ENCODE measurements at regions not wholly inside any gene's neighbourhood (a gene's known extent, or its start where the extent isn't known, plus 50 kb on each side); places are given as distances from the start of the nearest gene placed in this dataset.

GRCh38 chrX:40849906-40850823, 114.8 kb upstream of the MED14 start (continued):
- no peak for TF ChIP-seq MEF2B (IDR thresholded peaks at IDR 0.05; ENCODE audit: partially characterized antibody, poor library complexity, severe bottlenecking)

DNA sequence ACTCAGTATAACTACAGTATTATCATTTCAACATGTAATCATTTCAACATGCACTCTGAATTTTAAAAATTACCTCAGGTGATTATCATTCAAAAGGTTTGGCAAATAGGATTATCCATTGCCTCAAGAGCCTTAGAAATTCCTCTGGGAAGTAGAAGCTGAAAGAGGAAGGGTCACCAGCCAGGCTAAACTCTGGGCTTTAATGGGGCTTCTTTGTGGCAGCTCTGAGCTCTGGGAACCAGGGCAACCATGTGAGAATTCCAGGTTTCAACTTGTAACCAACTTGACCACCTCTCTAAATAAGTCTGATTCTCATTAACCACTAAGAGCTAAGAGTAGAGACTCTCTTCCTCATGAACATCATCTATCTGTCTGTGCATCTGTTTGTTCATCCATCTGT, 117.2 kb upstream of the MED14 start:
- Histone ChIP-seq H3K4me2 (ENCODE audit: control insufficient read depth, insufficient read depth) (no peak overlapping the region; the same call in 1 of the 2 replicates), H3K79me2 (ENCODE audit: control insufficient read depth, insufficient read depth, low read length) (no peaks in the 10 kb centered on the region), H3K9me3 (replicated peaks; ENCODE audit: control insufficient read depth, insufficient read depth, low read length) (peaks cover 1% of the 10 kb centered on the region; the same call in 1 of the 3 replicates), H3K27me3 (replicated peaks in 1 of 2; ENCODE audit: control insufficient read depth in 2 of 2, insufficient read depth in 2 of 2, low read length in 1 of 2) (no peaks in the 10 kb centered on the region), H3K9ac (ENCODE audit: control insufficient read depth, insufficient read depth, low read length) (no peak overlapping the region), H3K36me3 (ENCODE audit: control insufficient read depth in 2 of 2, insufficient read depth in 2 of 2, low read length in 1 of 2) (no peaks in the 10 kb centered on the region), H2AFZ (ENCODE audit: control insufficient read depth, low read depth, low read length) (no peak overlapping the region), H3K4me3 (no peak overlapping the region), H3K27ac (ENCODE audit: control insufficient read depth, insufficient read depth) (no peak overlapping the region; the same call in 1 of the 2 replicates), H4K20me1 (ENCODE audit: control insufficient read depth, insufficient read depth) (no peaks in the 10 kb centered on the region), H3K4me1 (ENCODE audit: control insufficient read depth, insufficient read depth, low read length) (0 out of 2 replicates have a peak, but pooled peaks cover 3% of the 10 kb centered on the region)
- ChIA-PET CTCF (interaction anchor here (0.6 to 1.4 kb wide), 5 partner anchors 25 to 263 kb away, joined by 3 to 5 read pairs (median 4); no protein-coding TSS in a partner anchor), RAD21 (ENCODE audit: unreplicated experiment) (interaction anchor here (0.7 to 1.8 kb wide), 5 partner anchors 11 to 58 kb away, joined by 3 to 5 read pairs (median 4); no protein-coding TSS in a partner anchor), POLR2A (interaction anchor here (0.8 kb wide), 1 partner anchor 19 kb away, joined by 3 read pairs; no protein-coding TSS in a partner anchor), SMC1A (ENCODE audit: uncharacterized antibody, unreplicated experiment) (interaction anchor here (0.6 to 2.0 kb wide), 8 partner anchors 11 to 312 kb away, joined by 3 to 10 read pairs (median 5); no protein-coding TSS in a partner anchor)
- BruUV-seq (replicated peaks): no TSS peak
- intact Hi-C loops (cut with micrococcal nuclease; ENCODE audit: unreplicated experiment): no loop called here
- no peak for TF ChIP-seq TAF1 (IDR thresholded peaks at IDR 0.05; ENCODE audit: borderline replicate concordance, low read depth, low read length)
- TF ChIP-seq, protein P1, sequence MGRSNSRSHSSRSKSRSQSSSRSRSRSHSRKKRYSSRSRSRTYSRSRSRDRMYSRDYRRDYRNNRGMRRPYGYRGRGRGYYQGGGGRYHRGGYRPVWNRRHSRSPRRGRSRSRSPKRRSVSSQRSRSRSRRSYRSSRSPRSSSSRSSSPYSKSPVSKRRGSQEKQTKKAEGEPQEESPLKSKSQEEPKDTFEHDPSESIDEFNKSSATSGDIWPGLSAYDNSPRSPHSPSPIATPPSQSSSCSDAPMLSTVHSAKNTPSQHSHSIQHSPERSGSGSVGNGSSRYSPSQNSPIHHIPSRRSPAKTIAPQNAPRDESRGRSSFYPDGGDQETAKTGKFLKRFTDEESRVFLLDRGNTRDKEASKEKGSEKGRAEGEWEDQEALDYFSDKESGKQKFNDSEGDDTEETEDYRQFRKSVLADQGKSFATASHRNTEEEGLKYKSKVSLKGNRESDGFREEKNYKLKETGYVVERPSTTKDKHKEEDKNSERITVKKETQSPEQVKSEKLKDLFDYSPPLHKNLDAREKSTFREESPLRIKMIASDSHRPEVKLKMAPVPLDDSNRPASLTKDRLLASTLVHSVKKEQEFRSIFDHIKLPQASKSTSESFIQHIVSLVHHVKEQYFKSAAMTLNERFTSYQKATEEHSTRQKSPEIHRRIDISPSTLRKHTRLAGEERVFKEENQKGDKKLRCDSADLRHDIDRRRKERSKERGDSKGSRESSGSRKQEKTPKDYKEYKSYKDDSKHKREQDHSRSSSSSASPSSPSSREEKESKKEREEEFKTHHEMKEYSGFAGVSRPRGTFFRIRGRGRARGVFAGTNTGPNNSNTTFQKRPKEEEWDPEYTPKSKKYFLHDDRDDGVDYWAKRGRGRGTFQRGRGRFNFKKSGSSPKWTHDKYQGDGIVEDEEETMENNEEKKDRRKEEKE (IDR thresholded peaks at IDR 0.05): no peak
- TF ChIP-seq ZBED1 (IDR thresholded peaks at IDR 0.05; ENCODE audit: borderline replicate concordance): no peak
- no peak for TF ChIP-seq ZNF24 (IDR thresholded peaks at IDR 0.05)
- no peak for TF ChIP-seq ZNF592 (IDR thresholded peaks at IDR 0.05)
- no peak for TF ChIP-seq POLR2AphosphoS2 (IDR thresholded peaks at IDR 0.05; ENCODE audit: low read depth, low read length)
- no peak for TF ChIP-seq CBFB (IDR thresholded peaks at IDR 0.05; ENCODE audit: low read depth)
- TF ChIP-seq STAT1 (conservative IDR thresholded peaks at IDR 0.05): no peak
- FAIRE-seq (no peak), DNase-seq (ENCODE audit: low read depth, low spot score) (no peak), ATAC-seq (no peak; the same call in 2 of the 3 replicates)
- in situ Hi-C loops (cut with MboI): no loop called here
